T-helper 1 cell (primary cell): ENCODE measurements at regions not wholly inside any gene's neighbourhood (a gene's known extent, or its start where the extent isn't known, plus 50 kb on each side); places are given as distances from the start of the nearest gene placed in this dataset.
"Not testable (repeated sequence)": the region's sequence is repeated elsewhere in the genome, so short reads cannot be mapped to it uniquely, and the experiment has no call there.

Experiments
- DNase-seq, 5 donors: peaks; one replicate each; pipeline ENCODE4 v3.0.0-alpha.2; 2012 to 2020

GRCh38 chr14:76701981-76702380, 59.3 kb upstream of the VASH1 start:
- DNase-seq = no peak

DNA sequence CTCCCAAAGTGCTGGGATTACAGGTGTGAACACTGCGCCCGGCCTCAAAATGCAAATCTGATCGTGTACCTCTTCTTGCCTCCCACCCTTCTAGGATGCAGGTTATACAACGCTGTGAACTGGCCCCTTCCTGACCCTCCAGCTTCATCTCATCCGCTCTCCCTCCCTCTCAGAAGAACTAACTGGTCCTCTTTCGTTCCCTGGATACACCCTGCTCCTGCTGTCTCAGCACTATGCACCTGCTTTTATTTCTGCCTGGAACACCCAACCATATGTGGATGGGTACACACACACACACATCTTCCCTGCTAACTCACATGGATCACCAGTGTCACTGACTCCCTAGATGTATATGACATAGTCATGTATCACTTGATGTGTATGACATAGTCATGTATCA, 56.1 kb upstream of the VASH1 start:
- no peak for DNase-seq

- not testable (repeated sequence) for DNase-seq
Observed at GRCh38 chr14:76706207-76706606, 55.1 kb upstream of the VASH1 start.

GRCh38 chr14:76706811-76707210, 54.5 kb upstream of the VASH1 start:
- DNase-seq = no peak

DNA sequence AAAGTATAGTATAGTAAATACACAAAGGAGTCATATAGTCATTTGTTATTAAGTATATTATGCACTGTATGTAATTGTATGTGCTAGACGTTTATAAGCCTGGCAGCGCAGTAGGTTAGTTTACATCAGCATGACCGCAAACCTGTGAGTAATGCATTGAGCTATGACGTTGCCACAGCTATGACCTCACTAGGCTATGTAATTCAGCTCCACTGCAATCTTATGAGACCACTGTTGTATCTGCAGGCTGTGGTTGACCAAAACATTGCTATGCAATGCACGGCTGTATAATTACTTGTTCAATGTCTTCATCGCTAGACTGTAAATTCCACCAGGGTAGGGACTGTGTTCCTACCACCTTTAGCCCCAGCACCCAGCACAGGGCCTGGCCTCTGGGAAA, 53.2 kb upstream of the VASH1 start:
- DNase-seq = no peak

DNA sequence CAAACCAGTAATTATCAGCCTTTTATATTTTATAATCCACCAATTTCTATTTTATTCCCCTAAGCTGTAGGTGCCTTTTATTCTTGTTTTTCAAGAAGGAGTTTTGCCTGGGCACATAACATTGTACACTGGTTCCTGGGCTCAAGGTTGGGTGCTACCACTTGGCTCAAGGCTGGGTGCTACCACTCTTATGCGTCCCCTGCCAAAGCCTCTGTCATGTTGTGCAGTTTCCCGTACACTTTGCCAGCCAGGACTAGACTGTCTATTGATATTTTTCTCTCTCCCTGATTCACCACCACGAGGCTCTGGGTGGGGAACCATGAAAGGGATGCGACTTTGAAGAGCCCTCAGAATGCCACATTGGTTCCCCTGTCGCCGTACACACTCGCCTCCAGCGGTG, 52.5 kb upstream of the VASH1 start:
- DNase-seq = no peak

- peak in 2 of 5 donors; percentile 9 to 22 for DNase-seq
Observed at GRCh38 chr14:76710056-76711010, 50.9 kb upstream of the VASH1 start.
